ENCODE measurements at regions not wholly inside any gene's neighbourhood (a gene's known extent, or its start where the extent isn't known, plus 50 kb on each side); places are given as distances from the start of the nearest gene placed in this dataset.

DNA sequence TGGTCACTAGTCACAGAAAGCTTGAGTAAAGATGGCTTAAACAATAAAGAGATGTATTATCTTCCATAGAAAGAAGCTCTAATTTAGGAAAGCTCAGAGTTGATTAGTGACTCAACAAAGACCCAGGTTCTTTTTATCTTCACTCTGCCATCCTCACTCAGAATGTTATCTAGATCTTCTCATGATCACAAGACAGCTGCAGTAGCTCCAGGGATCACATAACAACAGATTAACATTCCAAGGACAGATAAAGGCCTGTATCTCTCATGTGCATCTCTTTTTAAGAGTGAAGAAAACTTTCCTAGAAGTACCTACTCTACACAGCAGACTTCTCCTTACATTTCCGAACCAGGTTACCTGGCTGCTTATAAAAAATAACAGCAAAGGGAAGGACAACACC lies 368.7 kb upstream of the PROX1 start:
- ChIA-PET POLR2A (ENCODE audit: unreplicated experiment) (no interaction called here), CTCF (no interaction called here)
- WGBS, 2 experiments (ENCODE audit: extremely low coverage in 2 of 2, insufficient read length in 1 of 2) = no CpG with 5 or more reads among the region's 1 CpG
- no peak overlapping the region for H3K23ac ChIP-seq (ENCODE audit: low read depth, low read length)
- no peak overlapping the region for H4K5ac ChIP-seq (ENCODE audit: low read depth, low read length)
- no peak overlapping the region for H3K56ac ChIP-seq (ENCODE audit: extremely low read depth, insufficient read depth, low read length)
- H3K4me3 ChIP-seq (ENCODE audit: insufficient read depth, low read depth, low read length) = no peak overlapping the region
- in situ Hi-C loops (cut with MboI; ENCODE audit: low sequenced_read_pairs) = no loop called here
- H2BK15ac ChIP-seq (ENCODE audit: low read depth, low read length) = no peak overlapping the region
- peaks cover 22% of the 10 kb centered on the region for H3K9me3 ChIP-seq (ENCODE audit: control insufficient read depth, insufficient read depth, low read length)
- no peak overlapping the region for H2BK20ac ChIP-seq (ENCODE audit: low read depth, low read length)
- H4K20me1 ChIP-seq (ENCODE audit: insufficient read depth, low read length) = no peaks in the 10 kb centered on the region
- no peak for TF ChIP-seq MXI1 (IDR thresholded peaks at IDR 0.05; ENCODE audit: borderline replicate concordance, low read depth, low read length)
- TF ChIP-seq SMC3 (IDR thresholded peaks at IDR 0.05; ENCODE audit: low read depth, low read length) = no peak
- TF ChIP-seq, protein P1, sequence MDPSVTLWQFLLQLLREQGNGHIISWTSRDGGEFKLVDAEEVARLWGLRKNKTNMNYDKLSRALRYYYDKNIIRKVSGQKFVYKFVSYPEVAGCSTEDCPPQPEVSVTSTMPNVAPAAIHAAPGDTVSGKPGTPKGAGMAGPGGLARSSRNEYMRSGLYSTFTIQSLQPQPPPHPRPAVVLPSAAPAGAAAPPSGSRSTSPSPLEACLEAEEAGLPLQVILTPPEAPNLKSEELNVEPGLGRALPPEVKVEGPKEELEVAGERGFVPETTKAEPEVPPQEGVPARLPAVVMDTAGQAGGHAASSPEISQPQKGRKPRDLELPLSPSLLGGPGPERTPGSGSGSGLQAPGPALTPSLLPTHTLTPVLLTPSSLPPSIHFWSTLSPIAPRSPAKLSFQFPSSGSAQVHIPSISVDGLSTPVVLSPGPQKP (IDR thresholded peaks at IDR 0.05; ENCODE audit: borderline replicate concordance, low read depth, low read length) = no peak
- TF ChIP-seq, protein P2, sequence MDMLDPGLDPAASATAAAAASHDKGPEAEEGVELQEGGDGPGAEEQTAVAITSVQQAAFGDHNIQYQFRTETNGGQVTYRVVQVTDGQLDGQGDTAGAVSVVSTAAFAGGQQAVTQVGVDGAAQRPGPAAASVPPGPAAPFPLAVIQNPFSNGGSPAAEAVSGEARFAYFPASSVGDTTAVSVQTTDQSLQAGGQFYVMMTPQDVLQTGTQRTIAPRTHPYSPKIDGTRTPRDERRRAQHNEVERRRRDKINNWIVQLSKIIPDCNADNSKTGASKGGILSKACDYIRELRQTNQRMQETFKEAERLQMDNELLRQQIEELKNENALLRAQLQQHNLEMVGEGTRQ (IDR thresholded peaks at IDR 0.05; ENCODE audit: low read depth, low read length) = no peak
- no peak for TF ChIP-seq RAD21 (IDR thresholded peaks at IDR 0.05; ENCODE audit: low read length)
- TF ChIP-seq, protein P3, sequence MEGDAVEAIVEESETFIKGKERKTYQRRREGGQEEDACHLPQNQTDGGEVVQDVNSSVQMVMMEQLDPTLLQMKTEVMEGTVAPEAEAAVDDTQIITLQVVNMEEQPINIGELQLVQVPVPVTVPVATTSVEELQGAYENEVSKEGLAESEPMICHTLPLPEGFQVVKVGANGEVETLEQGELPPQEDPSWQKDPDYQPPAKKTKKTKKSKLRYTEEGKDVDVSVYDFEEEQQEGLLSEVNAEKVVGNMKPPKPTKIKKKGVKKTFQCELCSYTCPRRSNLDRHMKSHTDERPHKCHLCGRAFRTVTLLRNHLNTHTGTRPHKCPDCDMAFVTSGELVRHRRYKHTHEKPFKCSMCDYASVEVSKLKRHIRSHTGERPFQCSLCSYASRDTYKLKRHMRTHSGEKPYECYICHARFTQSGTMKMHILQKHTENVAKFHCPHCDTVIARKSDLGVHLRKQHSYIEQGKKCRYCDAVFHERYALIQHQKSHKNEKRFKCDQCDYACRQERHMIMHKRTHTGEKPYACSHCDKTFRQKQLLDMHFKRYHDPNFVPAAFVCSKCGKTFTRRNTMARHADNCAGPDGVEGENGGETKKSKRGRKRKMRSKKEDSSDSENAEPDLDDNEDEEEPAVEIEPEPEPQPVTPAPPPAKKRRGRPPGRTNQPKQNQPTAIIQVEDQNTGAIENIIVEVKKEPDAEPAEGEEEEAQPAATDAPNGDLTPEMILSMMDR (conservative IDR thresholded peaks at IDR 0.05; ENCODE audit: low read depth, low read length) = no peak
- TF ChIP-seq MAZ (IDR thresholded peaks at IDR 0.05; ENCODE audit: borderline replicate concordance, low read depth, low read length) = no peak
- no peak for TF ChIP-seq CHD1 (IDR thresholded peaks at IDR 0.05; ENCODE audit: low read depth, low read length)
- TF ChIP-seq RFX5 (IDR thresholded peaks at IDR 0.05; ENCODE audit: low read depth, low read length) = no peak
- TF ChIP-seq BHLHE40 (IDR thresholded peaks at IDR 0.05; ENCODE audit: low read depth, low read length) = no peak
- TF ChIP-seq RCOR1 (IDR thresholded peaks at IDR 0.05; ENCODE audit: insufficient replicate concordance, low read length) = no peak
- TF ChIP-seq MAFK (IDR thresholded peaks at IDR 0.05; ENCODE audit: low read depth, low read length) = no peak
- no peak for TF ChIP-seq NFE2L2 (IDR thresholded peaks at IDR 0.05; ENCODE audit: low read depth, low read length)
- TF ChIP-seq POLR2A (IDR thresholded peaks at IDR 0.05; ENCODE audit: low read depth, low read length) = no peak
- TF ChIP-seq FOS (IDR thresholded peaks at IDR 0.05; ENCODE audit: low read depth, low read length) = no peak
- no peak for TF ChIP-seq CEBPB (IDR thresholded peaks at IDR 0.05; ENCODE audit: low read depth, low read length)
- H2BK120ac ChIP-seq (ENCODE audit: low read depth, low read length) = no peak overlapping the region
- H3K14ac ChIP-seq (replicated peaks; ENCODE audit: low read depth, low read length) = no peak overlapping the region
- H3K4ac ChIP-seq (ENCODE audit: low read depth, low read length) = no peak overlapping the region
- no TSS peak for BruUV-seq (replicated peaks)
- H4K91ac ChIP-seq (ENCODE audit: insufficient read depth, low read depth, low read length) = no peak overlapping the region
- no peak overlapping the region for H3K27ac ChIP-seq (ENCODE audit: insufficient read depth, low read length)
- DNase-seq = no peak
- no peak for ATAC-seq (ENCODE audit: low read depth)
- no peaks in the 10 kb centered on the region for H3K4me1 ChIP-seq (ENCODE audit: control insufficient read depth, insufficient read depth, low read length)
- no peaks in the 10 kb centered on the region for H3K36me3 ChIP-seq (ENCODE audit: control insufficient read depth, insufficient read depth, low read length)
- no peak overlapping the region for H2AFZ ChIP-seq (replicated peaks; ENCODE audit: low read length, poor library complexity)
- no peak overlapping the region for H3K4me2 ChIP-seq (ENCODE audit: low read depth, low read length)
- dilution Hi-C loops (cut with HindIII; ENCODE audit: low sequenced_read_pairs, unreplicated experiment) = no loop called here
- no peak overlapping the region for H2AK9ac ChIP-seq (replicated peaks; ENCODE audit: low read depth, low read length, poor library complexity)
- H3K79me1 ChIP-seq (ENCODE audit: low read depth in 1 of 2, low read length in 2 of 2) = no peaks in the 10 kb centered on the region
- H3K27me3 ChIP-seq (ENCODE audit: control insufficient read depth, insufficient read depth, low read length) = no peaks in the 10 kb centered on the region
- H2BK5ac ChIP-seq (ENCODE audit: low read depth, low read length, poor library complexity, severe bottlenecking) = no peak overlapping the region
- H3K9me1 ChIP-seq (ENCODE audit: insufficient read depth, low read length) = no peaks in the 10 kb centered on the region
- no peak overlapping the region for H3K18ac ChIP-seq (ENCODE audit: low read depth, low read length)
- H2AK5ac ChIP-seq (ENCODE audit: low read depth, low read length) = no peak overlapping the region
- no peak overlapping the region for H3K9ac ChIP-seq (ENCODE audit: low read depth, low read length)
- H4K8ac ChIP-seq (ENCODE audit: low read depth in 2 of 2, low read length in 2 of 2) = no peak overlapping the region
- intact Hi-C loops (cut with micrococcal nuclease) = no loop called here

Measured in IMR-90 (cell line).